HG03439 (cell line): ENCODE measurements at regions not wholly inside any gene's neighbourhood (a gene's known extent, or its start where the extent isn't known, plus 50 kb on each side); places are given as distances from the start of the nearest gene placed in this dataset.
"Not testable (repeated sequence)": the region's sequence is repeated elsewhere in the genome, so short reads cannot be mapped to it uniquely, and the experiment has no call there.

ENCODE experiments used
- ATAC-seq: cut with Tn5 transposase; IDR thresholded peaks from one replicate; pipeline ENCODE4 v1.9.1; 2021; ENCODE audit warnings: mild to moderate bottlenecking, moderate library complexity; ENCODE audit not compliant: unreplicated experiment

DNA sequence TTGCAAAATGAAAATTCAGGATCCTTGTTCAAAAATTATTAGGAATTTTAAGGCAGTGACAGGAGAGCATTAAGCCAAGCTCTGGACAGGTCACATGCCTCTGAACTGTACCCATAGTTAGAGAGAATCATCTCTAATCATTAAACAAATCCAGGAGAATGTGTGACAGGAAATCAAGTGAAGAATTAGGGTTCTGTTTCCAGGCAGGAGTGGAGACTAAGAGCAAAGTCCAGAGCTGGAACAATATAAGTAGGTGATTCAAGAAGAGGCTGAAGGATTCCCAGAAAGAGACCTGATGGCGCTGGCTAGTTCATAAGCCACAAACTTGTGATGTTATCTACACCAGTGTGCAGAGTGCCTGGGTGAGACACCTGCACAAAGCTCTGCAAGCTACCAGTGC is 104.6 kb upstream of the PRKG2 start:
- ATAC-seq = no peak

DNA sequence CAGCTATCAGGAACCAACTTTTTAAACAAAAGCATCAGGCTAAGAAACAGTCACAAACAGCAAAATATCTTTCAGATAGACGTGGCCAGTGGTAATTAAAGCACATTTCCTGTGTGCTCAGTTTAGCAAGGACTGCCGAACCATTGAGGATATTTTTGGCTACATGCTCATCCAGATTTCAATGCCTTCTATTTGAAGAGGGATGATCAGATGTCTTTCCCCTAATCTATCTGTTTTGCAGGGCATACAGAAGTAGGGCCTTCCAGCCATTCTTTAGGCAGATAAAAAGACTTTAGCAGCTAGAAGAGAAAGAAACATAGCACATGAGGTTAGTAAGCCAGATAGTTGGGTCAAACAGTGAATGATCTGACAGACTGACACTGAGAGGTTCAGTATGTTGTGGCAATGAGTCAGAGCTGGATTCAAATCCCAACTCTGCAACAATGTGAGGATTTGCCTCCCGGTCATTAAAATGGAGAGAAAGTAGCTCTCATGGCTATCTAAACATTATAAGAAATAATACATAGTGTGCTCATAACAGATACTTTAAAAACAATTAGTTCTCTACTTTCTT is 100.0 kb upstream of the PRKG2 start:
- ATAC-seq = no peak

DNA sequence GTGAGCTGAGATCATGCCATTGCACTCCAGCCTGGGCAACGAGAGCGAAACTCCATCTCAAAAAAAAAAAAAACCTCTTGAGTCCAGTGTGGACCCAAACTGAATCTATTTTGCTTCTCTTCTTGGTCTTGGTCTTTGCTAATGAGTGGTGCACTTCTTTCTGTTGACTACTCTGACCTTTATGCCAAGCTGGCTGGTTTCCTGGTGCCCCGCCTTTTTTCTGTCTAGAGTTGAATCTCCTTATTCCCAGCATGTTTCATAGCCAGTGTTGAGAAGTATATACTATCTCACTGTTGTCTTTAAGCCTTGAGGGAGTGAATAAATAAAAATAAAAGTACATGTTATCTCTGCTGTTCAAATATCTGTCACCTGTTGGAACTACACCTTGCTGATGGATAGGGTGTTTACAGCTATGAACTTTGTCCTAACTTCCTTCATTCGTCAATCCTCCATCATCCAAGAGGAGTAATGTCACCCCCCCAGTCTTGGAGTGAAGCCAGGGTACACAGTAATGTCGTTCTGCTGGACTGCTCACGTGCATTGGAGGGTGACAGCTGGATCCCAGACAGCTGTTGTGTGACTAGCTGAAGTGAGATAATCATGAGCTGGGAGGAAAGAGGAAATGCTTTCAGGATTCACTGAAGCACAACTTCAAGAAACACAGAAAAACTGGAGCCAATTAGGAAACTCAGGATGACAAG is 99.3 kb upstream of the PRKG2 start:
- ATAC-seq = no peak

- no peak for ATAC-seq
Observed at GRCh38 chr4:81307991-81308390, 93.0 kb upstream of the PRKG2 start.

DNA sequence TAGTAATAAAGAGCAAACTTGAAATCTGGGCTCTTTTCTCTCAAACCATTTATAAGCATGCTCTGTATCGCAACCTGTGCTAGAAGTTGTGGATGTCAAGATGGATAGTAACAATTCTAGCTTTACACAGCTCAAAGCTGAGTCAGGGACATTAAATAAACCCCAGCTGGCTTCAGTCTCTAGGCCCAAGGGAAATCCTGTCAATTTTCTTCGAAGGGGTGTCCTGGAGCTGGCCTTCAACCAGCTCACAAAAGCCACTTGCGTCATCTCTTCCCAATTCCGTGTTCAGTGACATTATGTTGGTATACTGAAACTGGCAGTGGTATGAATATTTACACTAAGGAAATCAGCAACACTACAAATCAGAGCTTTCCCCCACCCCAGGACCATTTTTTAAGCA is 89.8 kb upstream of the PRKG2 start:
- no peak for ATAC-seq

DNA sequence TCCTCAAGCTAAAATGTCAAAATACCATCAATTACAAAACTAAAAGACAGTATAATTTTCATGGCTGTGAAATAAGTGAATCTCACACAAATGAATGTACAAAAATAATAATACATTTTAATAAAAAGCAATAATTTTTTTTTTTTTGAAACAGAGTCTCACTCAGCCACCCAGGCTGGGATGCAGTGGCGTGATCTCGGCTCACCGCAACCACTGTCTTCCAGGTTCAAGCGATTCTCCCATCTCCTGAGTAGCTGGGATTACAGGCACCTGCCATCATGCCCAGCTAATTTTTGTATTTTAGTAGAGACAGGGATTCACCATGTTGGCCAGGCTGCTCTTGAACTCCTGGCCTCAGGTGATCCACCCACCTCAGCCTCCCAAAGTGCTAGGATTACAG is 85.3 kb upstream of the PRKG2 start:
- ATAC-seq = not testable (repeated sequence)

DNA sequence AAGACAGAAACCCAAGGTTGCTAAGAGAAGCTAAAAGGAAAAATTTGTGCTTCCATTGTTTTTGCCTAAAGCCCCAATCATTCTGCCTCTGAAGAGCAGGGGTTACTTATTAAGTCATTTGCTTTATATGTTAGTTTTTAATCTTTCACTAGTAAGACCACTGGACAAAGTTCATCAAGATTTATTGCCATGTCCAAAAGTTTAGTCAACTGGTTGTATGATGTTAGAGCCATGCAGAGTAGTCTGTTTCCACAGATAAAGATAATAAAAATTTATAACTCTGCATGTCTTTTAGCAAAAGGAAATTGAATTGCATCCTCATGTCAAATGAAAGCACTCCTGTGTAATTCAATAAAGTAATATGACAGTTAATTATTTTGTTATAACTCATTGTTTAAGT is 75.8 kb upstream of the PRKG2 start:
- ATAC-seq = no peak

- no peak for ATAC-seq
Observed at GRCh38 chr4:81287101-81287500, 72.1 kb upstream of the PRKG2 start.

- no peak for ATAC-seq
Observed at GRCh38 chr4:81282131-81282530, 67.1 kb upstream of the PRKG2 start.

DNA sequence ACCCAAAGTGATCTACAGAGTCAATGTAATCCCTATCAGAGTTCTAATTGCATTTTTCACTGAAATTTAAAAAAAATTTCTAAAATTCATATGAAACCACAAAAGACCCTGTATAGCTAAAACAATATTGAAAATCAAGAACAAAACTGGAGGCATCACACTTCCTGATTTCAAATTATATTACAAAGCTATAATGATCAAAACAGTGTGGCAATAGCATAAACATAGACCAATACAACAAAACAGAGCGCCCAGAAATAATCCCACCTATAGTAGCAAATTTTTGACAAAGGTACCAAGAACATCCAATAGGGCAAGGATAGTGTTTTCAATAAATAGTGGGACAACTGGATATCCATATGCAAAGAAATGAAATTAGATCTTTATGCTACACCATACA is 59.4 kb upstream of the PRKG2 start:
- no peak for ATAC-seq

DNA sequence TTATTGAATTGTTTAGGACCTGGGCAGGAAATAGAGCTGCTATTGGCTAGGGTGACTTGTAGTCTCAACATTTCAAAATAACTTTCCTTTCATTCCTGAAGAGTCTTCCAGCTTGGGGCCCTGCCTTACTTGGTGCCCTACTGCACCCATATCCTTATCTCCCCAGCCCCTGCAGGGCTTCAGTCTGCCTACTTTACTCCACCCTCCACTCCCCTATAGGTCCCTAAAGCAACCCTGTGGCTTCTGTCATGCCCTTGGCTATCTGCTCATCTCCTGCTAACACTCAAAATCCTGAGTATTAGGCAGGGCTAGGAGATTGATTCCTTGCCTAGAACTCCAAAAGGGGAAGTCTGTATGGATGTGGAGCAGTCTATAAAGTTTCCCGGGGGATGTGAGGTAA is 57.6 kb upstream of the PRKG2 start:
- no peak for ATAC-seq
